ENCODE measurements at regions not wholly inside any gene's neighbourhood (a gene's known extent, or its start where the extent isn't known, plus 50 kb on each side); places are given as distances from the start of the nearest gene placed in this dataset.

DNA sequence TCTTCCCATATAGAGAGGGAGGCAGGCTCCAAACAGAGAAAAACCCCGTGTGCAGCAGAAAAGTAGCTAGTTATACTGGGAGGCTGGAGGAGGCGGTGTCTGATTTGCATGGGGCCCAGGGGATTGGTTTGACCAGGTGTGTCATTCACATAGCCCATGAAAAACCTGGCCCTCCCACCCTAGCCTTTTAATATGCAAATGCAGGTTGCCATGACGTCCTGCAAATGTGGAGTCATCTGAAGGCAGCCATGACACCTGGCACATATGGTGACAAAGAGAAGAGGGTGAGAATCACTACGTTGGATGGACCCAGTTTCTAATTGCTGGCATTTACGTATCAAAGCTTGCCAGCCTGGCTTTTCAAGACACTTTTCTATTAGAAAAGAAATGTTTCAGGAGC, 57.8 kb downstream of the FAM181B start:
- TF ChIP-seq CTCF (conservative IDR thresholded peaks at IDR 0.05; ENCODE audit: low read depth, low read length): no peak
- TF ChIP-seq EZH2 (IDR thresholded peaks at IDR 0.05; ENCODE audit: low read length, unreplicated experiment): no peak
- TF ChIP-seq EZH2phosphoT487 (IDR thresholded peaks at IDR 0.05; ENCODE audit: borderline replicate concordance, low read length): no peak

Data from PC-3 (cell line).